ENCODE measurements at regions not wholly inside any gene's neighbourhood (a gene's known extent, or its start where the extent isn't known, plus 50 kb on each side); places are given as distances from the start of the nearest gene placed in this dataset.

GRCh38 chr12:58369576-58369975, 428.2 kb downstream of the ATP23 start:
- no peak for DNase-seq

GRCh38 chr12:58372298-58372697, 430.9 kb downstream of the ATP23 start:
- DNase-seq, result no peak

GRCh38 chr12:58378028-58378427, 436.7 kb downstream of the ATP23 start:
- DNase-seq, result no peak

- DNase-seq, result no peak
These were observed 440.2 kb downstream of the ATP23 start for GRCh38 chr12:58381546-58381945.

- DNase-seq, result no peak
These were observed 442.8 kb downstream of the ATP23 start for GRCh38 chr12:58384196-58384595.

GRCh38 chr12:58386136-58386535, 444.8 kb downstream of the ATP23 start:
- no peak for DNase-seq

GRCh38 chr12:58387199-58387598, 445.8 kb downstream of the ATP23 start:
- no peak for DNase-seq

- no peak for DNase-seq
These were observed 446.9 kb downstream of the ATP23 start for GRCh38 chr12:58388261-58388660.

GRCh38 chr12:58393152-58393551, 451.8 kb downstream of the ATP23 start:
- DNase-seq, result no peak

GRCh38 chr12:58395056-58395455, 453.7 kb downstream of the ATP23 start:
- no peak for DNase-seq

- no peak for DNase-seq
These were observed 454.1 kb downstream of the ATP23 start for GRCh38 chr12:58395470-58395869.

GRCh38 chr12:58396239-58396638, 454.9 kb downstream of the ATP23 start:
- DNase-seq, result no peak

- DNase-seq, result no peak
These were observed 464.0 kb downstream of the ATP23 start for GRCh38 chr12:58405363-58405762.

- peak; percentile 39 for DNase-seq
These were observed 467.1 kb downstream of the ATP23 start for GRCh38 chr12:58408516-58408915.

GRCh38 chr12:58412461-58413060, 471.2 kb downstream of the ATP23 start:
- DNase-seq, result no peak

GRCh38 chr12:58413794-58414193, 472.4 kb downstream of the ATP23 start:
- no peak for DNase-seq

GRCh38 chr12:58414398-58414871, 473.1 kb downstream of the ATP23 start:
- no peak for DNase-seq

- no peak for DNase-seq
These were observed 474.3 kb downstream of the ATP23 start for GRCh38 chr12:58415716-58416115.

- DNase-seq, result no peak
These were observed 474.9 kb downstream of the ATP23 start for GRCh38 chr12:58416236-58416635.

- no peak for DNase-seq
These were observed 477.9 kb downstream of the ATP23 start for GRCh38 chr12:58419196-58419760.

- peak; percentile 36 for DNase-seq
These were observed 478.5 kb downstream of the ATP23 start for GRCh38 chr12:58419905-58420304.

- no peak for DNase-seq
These were observed 479.1 kb downstream of the ATP23 start for GRCh38 chr12:58420503-58420902.

- no peak for DNase-seq
These were observed 480.6 kb downstream of the ATP23 start for GRCh38 chr12:58421990-58422389.

GRCh38 chr12:58424735-58425392, 483.5 kb downstream of the ATP23 start:
- DNase-seq, result peak; percentile 57

Data from skin of body (tissue), 1 donor.